Esophagus mucosa (tissue), 1 donor: ENCODE measurements at regions not wholly inside any gene's neighbourhood (a gene's known extent, or its start where the extent isn't known, plus 50 kb on each side); places are given as distances from the start of the nearest gene placed in this dataset.
"Not testable (repeated sequence)": the region's sequence is repeated elsewhere in the genome, so short reads cannot be mapped to it uniquely, and the experiment has no call there.

Source experiments
- ATAC-seq: fragments of 200-7000 bp; cut with Tn5 transposase; one replicate; pipeline ENCODE4 v1.9.1; 2020
- donor health status: DM: yes; HTN: yes; CAD: no.

DNA sequence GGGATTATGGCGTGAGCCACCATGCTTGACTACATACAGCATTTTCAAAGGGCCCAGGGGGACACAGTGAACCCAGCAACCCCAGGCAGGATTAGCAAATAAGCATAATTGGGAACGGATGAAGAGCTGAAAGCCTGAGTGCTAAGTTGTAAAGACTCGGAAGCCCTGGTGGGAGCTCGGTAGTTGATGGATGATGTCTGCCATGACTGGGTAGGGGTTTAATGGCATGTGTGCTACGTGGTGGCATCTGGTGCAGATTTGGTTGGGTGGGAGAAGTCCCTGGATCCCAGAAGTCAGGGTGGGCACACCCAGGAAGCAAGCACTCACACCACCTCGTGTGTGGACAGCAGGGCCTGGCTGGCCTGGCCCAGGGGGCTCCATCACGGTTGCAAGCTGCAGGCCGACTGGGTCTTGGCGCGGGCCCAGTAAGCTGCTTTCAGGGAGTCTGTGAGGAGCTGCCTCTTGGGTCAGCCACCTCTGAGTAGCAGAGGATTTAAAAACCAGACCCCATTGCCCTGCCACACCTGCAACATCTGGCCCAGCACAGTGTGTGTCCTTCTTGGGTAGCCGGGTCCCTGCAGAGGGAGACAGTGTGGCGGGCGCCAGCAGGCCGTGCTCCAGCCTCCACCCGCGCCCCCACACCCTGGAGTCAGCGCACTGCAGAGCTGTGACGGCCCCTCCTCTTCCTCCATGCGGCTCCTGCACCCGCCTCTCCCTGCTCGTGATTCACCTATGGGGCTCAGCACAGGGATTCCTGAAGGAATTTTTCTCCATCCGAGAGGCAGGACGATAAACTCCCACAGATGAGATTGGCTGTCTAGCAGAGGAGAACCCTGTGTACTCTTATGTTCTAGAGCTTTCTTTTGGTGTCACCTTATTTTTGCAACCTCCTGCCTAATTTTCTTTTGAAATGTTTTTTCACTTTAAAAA is 159.2 kb downstream of the LAT start:
- ATAC-seq, result peak; percentile 8

DNA sequence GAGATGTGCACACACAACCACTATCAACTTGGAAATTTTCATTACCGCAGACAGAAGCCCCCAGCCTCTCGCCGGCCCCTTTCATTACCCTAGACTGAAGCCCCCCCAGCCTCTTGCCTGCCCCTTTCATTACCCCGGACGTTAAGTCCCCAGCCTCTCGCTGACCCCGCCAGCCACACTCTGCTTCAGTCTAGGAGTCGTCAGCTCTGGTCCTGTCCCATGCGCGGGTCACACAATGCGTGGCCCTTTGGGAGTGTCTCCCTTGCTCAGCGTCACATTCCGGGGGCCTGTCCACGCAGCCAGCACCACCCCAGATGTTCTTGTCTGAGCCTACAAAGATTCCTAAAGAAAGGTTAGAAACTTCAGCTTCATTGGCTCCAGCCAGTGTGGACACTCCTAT is 157.7 kb downstream of the LAT start:
- ATAC-seq, result not testable (repeated sequence)

DNA sequence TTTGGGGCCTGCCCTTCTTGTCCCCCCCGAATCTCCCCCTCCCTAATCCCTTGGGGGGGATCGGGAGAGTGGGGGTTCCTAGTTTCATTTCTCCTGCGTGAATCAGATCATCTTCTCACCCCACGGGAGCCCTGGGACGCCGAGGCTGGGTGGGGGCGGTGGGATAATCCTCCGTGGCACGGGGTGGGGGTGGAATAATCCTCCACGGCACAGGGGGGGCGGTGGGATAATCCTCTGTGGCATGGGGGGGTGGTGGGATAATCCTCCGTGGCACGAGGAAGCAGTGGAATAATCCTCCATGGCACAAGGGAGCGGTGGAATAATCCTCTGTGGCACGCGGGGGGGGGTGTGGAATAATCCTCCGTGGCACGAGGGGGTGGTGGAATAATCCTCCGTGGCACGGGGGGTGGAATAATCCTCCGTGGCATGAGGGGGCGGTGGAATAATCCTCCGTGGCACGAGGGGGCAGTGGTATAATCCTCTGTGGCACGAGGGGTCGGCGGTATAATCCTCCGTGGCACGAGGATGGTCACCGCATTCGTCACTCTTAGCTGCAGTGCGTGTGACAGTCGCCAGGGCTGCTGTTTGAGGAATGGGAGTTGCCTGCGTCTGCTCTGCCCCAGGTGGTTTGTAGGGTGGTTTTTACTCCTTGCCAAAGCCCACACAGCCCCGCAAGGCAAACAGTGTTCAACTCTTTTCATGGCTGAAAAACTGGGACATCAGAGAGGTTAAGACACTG is 156.9 kb downstream of the LAT start:
- ATAC-seq, result no peak

DNA sequence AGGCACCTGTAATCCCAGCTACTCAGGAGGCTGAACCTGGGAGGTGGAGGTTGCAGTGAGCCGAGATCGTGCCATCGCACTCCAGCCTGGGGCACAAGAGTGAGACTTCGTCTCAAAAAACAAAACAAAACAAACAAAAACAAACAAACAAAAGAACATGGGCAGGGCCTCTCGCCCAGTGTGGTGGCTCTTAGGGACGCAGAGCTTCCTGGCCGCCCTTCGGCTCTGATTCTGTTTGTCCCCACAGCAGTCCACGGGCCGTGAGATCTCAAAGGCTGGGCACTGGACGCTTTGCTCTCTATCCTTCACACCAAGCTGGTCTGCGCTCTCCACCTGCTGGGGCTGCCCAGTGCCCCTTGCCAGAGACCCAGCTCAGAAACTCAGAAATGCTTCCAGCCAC is 156.3 kb downstream of the LAT start:
- ATAC-seq, result not testable (repeated sequence)

DNA sequence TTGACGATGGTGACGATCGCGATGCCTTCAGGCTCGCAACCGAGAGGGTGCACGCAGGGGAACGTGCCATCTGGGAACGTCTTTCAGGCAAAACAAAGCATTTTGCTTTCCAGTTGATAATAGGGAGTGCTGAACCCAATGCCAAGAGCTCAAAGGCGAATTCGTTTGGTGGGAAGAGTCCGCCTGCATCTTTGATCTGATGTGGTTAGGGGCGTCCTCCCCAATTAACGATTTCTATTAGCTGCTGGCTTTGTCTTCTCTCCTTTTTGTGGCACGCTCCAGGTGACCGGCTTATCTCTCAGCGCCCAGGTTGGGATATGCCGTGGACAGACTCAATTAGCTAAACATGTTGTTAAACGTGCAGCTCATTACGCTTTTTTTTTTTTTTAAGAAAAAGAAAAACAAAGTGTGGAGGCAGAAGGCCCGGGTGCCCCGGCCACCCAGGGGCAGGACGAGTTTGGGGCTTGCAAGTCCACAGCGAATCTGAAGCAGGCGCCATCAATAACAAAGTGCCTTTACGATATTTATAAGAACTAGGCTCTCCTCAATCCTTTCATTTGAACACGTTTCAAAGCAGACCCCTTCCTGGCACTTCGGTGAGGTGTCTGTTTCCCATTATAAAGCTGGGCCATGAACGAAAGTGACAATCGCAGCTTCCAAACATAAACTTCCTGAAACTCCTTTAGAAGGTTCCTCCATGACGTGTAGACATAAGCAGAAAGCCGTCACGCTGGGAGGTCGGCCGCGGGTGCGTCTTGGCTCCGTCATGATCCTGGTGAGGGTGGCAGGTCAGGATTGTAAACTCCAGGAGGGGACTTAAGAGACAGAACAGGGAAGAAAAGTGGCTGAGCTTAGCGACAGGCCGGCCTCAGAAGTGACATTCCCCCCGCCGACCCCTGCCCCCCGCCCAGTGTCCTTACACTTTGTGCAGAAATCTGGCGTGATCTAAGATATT is 155.3 kb downstream of the LAT start:
- not testable (repeated sequence) for ATAC-seq

DNA sequence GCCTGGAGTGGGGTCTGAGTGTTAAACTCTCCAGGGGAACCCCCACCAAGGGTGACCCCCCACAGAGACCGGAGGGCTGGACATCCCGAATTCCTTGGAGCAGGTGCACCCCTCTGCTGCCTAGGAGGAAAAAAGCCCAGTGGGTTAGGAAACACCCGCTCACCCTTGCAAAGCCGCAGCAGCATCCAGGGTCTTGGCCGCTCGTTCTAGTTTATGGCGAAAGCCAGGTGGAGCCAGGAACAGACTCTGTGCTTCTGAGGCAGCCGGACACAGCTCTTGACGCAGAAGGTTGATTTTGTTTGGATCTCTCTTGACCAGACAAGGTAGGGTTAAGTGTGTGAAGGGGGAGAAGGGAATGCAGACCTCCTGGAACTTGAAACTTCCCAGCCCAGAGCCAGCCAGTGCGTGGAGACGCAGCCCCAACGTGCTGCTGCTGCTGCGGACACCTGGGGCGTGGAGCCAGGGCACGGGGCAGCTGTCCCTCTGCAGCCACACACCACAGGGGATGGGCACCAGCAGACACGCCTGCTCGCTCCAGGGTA is 154.5 kb downstream of the LAT start:
- ATAC-seq, result no peak

DNA sequence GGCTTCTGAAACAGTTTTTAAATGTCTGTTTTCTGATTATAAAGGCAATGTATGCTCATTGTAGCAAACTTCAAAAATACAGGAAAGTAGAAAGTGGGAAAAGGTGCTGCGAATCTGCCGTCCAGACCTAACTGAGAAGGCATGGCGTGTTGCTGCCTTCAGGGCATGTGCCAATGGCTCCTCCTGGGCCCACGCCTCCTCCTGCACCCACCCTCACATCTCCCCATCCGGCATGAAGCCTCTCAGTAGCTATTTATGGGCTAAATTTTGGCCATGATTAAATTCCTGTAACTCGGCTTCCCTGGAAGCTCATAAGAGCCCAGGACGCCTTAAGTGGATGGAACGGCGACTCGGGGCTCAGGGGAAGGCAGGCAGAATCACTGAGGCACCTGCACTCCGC is 153.8 kb downstream of the LAT start:
- ATAC-seq, result not testable (repeated sequence)

DNA sequence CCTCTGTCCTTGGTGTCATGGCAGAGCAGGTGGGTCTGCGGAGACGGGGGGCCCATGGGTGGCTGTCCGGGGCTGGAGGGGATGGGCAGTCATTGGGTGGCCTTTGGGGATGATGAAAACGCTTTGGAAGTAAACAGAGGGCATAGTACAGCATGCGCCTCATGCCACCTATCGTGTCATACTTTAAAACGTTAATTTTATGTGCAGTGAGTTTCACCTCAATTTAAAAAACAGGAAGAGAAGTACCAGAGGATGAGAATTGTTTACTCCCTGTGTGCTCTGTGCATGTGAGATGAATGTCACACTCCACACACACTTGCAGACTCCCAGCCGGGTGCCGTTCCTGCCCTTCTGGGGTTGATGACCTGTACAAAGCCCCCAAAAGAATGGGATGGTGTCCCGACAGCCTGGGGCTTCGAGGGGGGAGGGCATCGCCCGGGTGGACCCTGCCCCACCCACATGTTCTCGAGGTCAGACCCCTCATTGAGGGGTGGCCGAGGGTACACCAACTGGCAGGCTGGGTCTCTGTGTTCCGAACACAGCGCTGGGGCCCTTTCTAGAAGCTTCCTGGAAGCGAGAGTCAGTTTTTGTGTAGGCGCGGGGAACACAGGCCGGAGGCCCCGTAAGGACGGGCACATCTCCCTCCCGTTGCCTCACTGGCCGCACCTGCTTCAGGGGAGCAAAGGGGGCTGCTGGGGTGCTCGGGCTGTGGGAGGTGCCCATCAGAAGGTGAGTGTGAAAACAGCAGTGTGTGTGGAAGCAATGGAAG is 153.2 kb downstream of the LAT start:
- ATAC-seq, result not testable (repeated sequence)

DNA sequence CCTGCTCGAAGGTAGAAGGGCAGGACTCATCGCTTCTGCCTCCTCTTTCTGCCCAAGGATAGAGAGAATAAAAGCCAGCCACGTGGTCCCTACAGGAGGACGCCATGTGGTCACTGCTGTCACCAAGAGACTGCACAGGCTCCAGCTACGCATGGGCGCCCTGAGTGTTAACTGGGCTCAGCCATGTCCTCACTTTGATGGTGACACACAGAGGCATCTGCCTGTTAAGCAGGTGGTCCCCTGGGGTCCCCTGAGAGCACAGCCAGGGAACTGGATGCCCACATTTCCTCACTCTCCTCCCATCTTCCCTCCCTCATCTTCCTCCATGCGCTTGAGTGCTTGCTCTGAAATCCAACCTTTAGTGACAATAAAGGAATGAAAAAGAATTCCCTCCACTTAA is 152.6 kb downstream of the LAT start:
- not testable (repeated sequence) for ATAC-seq

DNA sequence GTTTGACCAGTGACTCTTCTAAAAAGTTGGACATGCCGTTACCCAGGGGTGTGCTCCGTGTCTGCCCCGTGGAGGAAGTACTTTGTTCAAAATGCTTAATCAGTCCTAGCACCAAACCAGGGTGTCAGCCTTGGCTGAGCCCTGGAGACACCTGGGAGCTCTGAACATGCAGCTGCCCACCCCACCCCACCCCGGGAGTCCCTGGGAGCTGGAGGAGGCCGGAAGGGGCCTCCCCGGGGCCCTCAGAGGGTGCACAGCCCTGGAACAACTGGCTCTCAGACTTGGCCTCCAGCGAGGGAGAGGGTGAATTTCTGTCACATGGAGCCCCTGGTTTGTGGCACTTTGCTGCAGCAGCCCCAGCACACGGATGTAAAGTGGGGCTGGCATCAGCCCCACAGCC is 152.1 kb downstream of the LAT start:
- not testable (repeated sequence) for ATAC-seq

DNA sequence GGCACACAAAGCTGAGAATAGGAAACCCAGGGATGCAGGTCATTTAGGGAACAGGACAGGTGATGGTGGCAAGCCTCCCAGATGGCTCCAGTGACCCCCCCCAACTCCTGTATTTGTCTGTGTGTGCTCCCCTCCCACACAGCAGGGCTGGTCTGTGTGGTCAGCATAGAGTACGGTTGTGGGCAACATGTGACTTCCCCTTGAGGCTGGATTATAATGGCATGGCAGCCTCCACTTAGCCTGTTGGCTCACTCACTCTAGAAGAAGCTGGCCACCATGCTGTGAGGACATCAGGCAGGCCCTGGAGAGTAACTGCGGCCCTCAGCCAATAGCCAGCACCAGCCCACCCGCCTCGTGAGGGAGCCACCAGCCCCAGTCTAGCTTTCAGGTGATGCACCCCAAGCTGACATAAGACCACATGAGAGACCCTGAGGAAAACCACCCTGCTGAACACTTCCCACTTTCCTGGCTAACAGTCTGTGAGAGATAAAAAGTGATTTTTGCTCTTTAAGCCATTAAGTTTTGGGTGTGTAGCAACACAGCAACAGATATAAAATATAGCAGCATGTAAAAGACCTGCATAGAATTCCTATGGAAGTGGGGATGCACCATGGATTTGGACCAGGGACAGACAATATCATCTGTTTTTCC is 151.3 kb downstream of the LAT start:
- not testable (repeated sequence) for ATAC-seq

DNA sequence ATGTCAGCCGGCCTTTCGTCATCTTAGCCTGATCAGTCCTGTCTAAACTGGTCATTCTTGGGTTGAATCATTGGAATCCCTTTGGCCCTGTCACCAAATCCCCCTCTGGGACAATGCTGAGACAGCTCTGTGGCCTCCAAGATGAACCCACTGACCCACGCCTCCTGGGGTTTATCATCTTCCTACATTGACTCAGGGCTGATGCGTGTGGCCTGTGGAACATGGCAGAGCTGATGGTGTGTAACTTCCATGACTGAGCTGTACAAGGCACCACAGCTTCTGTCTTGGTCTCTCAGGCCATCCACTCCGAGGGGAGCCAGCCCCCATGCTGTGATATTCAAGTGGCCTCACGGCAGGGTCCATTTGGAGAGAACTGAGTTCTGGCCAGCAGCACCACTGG is 150.2 kb downstream of the LAT start:
- ATAC-seq, result not testable (repeated sequence)

DNA sequence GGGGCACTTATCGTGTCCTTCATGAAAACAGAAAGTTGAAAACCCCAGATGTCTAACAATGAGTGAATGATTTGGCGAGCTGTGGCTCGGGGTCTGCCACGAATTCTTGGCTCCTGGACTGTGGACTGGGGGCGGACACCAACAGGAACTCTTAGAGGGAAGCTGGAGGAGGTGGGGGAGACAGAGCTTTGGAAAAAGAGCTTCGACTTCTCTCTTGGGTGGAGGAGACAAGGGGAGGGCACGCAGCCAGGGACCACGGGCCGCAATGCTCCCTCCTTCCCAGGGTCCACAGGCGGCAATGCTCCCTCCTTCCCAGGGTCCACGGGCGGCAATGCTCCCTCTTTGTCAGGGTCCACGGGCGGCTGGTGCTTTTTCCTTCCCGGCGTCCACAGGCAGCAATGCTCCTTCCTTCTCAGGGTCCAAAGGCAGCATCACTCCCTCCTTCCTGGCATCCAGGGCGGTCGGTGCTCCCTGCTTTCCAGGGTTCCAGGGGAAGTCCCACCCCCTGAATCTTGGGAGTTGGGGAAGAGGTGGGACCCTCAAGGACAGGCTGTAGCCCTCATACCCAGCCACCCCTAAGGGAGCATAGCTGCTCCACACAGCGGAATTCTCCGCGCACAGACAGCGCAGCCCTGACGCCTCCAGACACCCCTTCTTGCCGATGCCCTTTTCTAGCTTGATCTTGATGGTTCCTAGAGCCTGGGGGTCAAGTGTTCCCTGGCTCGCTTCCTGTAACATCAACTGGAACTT is 149.0 kb downstream of the LAT start:
- not testable (repeated sequence) for ATAC-seq

DNA sequence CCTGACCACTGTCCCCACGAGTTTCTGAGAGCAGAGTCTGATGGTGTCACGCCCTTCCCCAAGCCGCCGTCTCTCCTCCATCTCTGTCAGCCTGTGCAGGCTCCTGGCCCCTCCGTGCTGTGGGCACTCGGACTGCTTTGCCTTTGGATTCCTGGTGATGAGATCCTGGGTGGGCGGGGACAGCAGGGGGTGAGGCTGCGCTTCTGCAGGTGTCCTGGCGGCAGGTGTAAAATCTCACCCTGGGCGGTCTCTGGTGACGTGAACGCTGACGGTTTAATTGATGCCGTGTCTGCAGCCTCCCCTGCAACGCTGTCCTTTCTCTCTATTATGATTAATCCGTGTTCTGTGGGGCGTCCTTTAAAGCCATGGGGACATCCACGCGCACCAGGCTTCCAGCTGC is 148.0 kb downstream of the LAT start:
- ATAC-seq, result not testable (repeated sequence)

DNA sequence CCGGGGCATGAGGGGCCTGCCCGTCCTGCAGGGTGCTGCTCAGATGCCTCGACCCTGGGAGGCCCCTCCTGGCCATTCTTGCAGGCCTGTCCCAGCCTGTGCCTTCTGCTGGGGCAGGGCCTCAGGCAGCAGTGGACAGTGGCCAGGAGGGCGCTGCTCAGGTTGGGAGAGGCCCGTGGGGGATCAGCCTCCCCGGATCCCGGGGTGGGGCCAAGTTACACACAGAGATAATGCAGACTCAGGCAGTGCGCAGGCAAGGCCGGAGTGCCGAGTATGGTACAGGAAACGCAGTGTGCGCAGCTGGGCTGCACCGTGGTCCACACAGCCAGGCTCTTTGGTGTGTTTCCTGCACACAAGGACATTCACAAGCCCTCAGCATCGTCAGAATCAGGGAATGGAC is 147.6 kb downstream of the LAT start:
- peak; percentile 12 for ATAC-seq

DNA sequence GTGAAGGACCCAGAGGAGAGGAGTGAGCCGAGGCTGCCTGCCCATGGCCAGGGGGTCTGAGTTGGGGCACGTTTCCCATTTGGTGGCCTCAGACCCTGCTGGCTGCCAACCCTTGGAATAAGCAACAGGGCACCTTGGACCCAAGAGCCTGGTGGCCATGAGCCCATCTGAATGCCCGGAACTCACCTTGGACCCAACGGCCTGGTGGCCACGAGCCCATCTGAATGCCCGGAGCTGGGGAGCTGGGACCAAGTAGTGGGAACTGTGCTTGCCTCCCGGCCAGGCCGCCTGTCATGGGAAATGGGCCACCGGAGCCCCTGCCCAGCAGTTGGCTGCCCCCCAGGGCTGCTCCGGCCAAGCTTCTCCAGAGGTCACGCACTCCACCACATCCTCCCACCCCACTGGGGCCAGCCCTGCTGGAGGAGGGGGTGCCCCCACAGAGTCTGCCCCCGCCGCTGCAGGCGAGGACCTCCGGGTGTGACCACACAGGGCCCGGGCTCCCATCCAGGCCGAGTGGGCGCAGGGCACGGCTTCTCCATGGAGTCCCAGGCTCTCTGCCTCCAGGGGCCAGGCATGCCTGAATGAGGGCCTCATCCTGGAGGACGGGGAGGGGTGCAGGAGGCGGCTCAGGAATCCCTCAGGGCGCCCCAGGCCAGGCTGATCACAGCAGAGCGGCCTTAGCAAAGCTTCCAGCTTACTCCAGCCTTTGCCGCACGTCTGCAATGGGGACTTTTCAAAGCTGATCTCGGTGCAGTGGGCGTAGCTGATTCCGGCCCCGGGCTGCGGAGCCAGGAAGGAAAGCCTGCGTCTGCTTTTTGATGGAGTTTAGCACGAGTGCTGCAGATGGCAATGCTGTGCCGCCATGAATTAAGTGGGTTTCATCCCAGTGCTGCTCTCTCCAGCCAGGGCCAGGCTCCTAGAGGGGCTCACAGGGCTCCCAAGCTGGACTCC is 146.3 kb downstream of the LAT start:
- ATAC-seq, result peak; percentile 13

DNA sequence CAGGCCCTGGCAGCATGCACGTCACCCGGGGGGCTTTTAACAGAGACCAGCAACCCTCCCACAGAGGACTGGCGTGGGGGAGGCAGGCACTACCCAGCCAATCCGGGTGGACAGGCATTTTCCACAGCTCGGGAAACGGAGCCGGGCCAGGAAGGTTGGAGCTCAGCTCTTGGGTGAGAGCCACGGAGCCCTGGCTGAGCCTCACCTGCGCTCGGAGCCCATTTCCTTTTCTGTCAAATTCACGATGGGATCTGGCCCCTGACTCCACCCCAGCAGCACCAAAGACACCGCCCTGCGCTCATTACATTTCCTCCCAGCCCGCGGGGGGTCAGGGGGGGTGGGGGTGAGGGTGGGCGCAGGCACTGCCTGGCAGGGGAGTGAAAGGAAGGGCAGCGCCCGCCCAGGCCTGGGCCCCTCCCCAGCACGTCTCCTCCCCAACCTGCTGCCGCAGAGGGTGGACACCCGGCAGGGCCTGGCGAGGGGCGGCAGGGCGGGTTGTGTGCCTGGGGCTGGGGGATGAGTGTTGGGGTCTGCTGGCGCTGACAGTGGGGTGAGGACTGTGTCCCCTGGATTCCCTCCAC is 145.4 kb downstream of the LAT start:
- not testable (repeated sequence) for ATAC-seq

DNA sequence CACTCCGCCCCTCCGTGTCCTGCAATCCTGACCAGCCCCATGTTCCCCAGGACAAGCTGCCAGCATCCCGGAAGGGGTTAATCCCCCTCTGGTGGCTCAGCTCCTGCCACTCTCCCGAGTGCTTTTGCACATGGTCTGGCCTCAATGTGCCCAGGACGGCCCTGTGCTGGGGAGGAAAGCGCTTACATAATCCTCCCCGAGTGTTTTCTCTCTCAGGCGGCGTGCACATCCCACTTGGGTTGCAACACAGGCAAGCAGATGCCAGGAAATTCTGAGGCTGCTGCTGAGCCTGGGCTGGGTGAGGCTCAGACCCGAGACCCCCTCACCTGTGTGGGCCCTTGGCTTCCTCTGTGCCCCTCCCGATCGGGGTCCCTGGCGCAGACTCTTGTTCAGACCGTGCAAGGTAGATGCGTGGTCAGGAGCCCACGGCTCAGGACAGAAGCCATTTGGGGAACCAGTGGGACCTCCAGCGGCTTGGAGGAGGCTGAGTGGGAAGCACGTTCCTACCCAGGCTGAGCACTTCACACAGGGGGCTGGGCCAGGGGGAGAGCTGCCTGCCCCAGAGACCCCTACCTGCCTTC is 144.7 kb downstream of the LAT start:
- not testable (repeated sequence) for ATAC-seq
